Amygdala (tissue), 56 donors: ENCODE measurements at regions not wholly inside any gene's neighbourhood (a gene's known extent, or its start where the extent isn't known, plus 50 kb on each side); places are given as distances from the start of the nearest gene placed in this dataset.
"Not testable (repeated sequence)": the region's sequence is repeated elsewhere in the genome, so short reads cannot be mapped to it uniquely, and the experiment has no call there.

ENCODE experiments used
- DNase-seq, 56 donors: peaks; one replicate each; lab custom pipeline; 2025; lab: John Stamatoyannopoulos, UW

DNA sequence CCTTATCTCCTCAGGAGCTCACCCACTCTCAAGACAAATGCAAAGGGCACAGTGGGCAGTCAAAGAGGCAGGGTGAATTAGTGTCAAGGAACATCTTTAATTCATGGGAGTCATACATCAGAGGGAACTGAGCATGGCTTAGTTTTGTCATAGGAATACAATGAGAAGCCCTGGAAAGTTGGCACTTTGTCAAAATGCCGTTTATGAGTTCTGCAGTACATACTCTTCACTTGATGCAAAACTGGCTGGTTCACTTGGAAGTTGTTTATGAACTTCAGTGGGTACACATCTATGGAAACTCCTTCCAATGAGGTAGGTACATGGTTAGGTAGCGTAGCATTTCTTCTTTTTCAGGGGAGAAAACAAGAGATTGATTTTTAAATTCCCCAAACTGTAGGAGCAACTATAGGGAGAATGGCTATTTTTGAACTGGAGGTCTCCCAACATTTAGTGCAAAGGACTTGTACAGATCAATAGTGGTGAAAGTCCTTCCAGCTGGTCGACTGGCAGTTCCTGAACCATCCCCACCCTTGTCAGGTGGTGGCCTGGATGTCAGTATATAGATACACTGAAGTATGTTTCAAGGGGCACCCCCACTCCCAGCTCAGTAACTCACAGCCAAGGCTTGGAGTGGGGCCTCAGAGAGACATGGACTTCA, 580.5 kb downstream of the REEP3 start:
- no peak for DNase-seq

GRCh38 chr10:64102264-64102633, 581.0 kb downstream of the REEP3 start:
- no peak for DNase-seq

- no peak for DNase-seq
These were observed 581.7 kb downstream of the REEP3 start for GRCh38 chr10:64102916-64103315.

DNA sequence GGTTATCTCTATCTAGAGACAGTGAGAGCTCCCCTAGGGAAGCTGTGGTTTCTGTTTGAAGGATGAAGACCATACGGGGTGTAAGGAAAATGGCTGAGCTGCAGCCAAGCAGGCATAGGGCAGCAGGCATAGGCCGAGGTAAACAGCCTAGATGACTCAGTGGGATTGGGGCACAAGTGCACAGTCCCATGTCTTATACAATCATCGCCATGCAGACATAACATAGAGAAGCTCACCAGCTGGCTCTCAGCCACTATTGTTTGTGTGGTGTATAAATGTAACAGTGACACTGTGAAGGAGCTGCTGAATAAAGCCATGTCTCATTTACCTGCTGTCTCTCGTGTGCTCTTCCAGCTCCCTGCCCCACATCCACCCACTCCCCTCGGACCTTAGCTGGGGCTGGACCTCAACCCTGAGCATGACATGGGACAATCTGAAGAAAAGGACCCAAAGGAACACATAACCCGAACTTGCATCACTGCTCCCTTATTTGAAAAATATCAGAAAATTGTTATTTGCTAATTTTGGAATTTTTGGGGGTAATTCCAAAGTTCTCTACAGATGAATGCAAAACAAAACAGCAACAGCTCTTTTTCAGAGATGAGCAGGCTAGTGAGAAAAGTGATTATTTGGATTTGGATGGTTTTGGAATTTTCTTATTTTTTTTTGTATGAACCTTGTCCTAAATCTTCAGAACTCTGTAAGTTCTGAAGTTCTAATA, 582.7 kb downstream of the REEP3 start:
- DNase-seq, result peak in 2 of 56 donors; percentile 14 to 50

DNA sequence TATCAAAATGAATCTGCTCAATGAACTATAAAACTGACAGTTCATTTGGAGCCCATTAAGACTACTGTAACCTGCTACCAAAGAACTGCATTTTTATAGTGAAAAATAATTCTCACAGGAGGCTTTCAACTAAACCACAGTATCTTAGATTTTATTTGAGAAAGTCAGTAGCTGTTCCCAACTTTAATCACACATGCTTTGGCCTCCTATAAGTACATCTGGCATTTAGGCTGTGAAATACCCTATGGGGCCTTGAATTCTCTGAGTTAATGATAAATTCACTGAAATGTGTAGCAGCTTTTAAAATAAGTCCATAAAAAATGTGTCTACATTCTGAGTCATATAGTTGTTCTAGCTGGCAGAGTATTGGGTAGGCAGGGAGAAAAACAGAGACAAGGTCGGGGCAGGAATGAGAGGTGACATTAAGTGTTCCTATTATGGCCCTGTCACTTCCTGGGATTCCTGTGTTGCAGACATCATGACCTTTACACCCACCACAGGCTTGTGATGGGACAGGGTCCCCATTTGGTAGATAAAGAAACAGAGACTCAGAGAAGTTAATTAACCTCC, 588.8 kb downstream of the REEP3 start:
- DNase-seq, result no peak

DNA sequence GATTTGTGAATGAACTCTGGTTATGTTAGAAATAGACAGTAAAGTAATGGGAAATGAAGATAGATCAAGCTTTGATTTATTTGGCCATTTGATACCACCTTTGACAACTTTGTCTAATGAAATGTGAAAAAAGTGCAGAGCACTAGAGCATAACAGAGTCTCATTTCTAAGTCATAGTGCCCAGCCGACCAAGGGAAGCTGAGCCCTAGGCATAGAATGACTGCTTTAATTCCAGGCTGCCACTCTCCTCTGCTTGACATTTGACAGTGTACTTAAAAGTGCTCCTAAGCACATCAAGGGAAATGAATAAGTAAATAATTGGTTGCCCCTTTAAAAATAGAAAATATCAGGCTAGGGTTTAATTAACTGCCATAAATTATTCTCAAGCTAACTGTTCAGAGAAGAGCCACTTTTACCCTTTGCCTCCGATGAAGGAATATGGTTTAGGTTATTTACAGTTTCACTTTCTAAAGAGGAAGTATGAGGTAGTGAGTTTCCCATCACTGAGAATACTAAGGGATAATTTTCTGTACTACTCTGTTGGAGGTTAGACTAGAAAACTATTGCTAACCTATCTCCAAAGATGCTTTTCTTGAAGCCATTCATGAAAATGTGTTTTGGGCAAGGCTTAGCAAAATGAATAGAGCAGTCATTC, 591.6 kb downstream of the REEP3 start:
- no peak for DNase-seq

DNA sequence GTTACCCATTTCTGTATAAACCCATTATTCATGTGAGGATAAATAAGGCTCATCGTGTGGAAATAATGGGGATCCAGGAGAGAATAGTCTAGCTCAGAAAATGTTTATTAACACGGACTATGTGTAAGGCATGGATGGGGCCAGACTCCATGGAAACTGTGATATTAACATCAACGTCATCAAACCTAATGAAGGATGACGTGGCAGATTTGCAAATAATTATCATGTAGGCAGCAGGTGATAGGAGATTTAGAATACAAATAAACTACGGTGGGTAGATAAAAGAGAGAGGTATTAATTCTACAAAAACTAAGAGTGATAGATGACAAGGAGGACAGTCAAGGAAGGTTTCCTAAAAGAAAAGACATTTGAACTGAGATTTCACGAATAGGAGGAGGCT, 592.2 kb downstream of the REEP3 start:
- no peak for DNase-seq

GRCh38 chr10:64113792-64114191, 592.6 kb downstream of the REEP3 start:
- DNase-seq, result no peak

GRCh38 chr10:64115471-64115870, 594.3 kb downstream of the REEP3 start:
- DNase-seq, result no peak

- DNase-seq, result peak in 8 of 56 donors; percentile 1 to 30 (median 6)
These were observed 594.9 kb downstream of the REEP3 start for GRCh38 chr10:64115908-64116643.

DNA sequence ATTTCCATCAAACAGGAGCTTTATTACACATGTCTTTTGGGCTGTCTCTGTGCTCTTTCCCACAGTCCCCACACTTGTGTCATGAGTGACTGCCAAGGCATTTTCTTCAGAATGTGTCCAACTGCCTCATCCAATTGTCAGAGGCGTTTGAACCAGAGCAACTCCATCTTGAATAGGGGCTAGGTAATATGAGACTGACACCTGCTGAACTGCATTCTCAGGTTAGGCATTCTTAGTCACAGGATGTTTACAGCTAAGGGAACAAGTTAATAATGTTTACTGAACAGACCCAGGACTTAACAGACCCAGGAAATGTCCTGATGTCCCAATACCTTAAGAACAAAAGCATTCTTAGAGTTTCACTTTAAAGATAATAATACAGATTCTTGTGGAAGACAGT, 595.5 kb downstream of the REEP3 start:
- DNase-seq, result no peak

DNA sequence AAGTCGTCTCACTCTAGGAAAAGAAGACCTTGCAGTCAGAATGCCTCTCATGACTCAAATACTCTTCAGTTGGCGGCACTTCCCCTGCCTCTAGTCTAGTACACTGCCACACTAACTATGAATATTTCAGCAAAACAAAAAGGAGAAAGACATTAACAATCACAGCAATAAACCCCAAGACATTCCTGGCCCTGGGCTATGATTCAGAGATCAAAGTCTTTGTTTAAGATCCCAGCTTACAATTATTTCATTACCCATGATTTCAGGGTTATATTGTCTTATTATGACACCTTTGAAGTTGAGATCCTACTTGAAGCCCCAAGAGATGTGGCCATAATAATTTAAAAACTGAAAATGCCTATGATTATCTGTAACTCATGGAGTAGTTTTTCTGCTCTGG, 597.5 kb downstream of the REEP3 start:
- DNase-seq, result no peak

GRCh38 chr10:64120301-64120980, 599.2 kb downstream of the REEP3 start:
- not testable (repeated sequence) for DNase-seq

DNA sequence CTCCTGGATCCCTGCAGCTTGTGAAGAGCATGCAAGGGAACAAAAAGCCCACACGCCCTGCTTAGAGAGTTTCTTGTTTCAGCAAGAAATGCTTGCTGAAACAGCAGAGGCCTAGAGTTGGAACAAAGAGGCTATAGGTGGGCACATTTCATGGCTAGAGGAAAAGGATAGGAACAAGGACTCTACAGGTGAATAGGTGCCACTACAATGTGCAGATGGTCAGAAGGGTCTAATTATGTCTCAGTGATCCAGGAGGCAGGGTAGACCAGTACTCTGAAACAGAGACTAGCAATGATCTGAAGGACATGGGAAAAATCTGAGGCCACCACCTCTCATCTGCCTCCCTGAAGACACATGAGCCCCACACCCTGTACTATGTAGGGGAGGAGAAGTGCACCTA, 609.0 kb downstream of the REEP3 start:
- DNase-seq, result no peak

DNA sequence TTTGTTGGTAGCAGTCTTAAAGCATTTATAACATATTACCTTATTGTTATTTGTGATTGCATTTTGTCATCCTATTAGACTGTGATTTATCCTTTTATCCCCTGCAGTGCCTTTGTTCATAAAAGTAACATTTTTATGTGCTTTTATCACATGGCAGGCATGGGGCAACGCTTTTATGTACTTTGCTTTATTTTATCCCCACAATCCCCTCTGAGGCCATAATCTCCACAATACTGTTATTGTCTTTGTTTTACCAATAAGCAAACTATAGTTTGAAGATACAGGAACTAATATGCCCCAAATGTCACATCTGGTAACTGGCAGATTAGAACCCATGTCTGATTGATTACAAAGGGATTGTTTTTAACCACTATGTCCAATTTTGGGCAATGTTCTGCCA, 613.5 kb downstream of the REEP3 start:
- DNase-seq, result no peak

GRCh38 chr10:64142395-64142794, 621.2 kb downstream of the REEP3 start:
- DNase-seq, result no peak

DNA sequence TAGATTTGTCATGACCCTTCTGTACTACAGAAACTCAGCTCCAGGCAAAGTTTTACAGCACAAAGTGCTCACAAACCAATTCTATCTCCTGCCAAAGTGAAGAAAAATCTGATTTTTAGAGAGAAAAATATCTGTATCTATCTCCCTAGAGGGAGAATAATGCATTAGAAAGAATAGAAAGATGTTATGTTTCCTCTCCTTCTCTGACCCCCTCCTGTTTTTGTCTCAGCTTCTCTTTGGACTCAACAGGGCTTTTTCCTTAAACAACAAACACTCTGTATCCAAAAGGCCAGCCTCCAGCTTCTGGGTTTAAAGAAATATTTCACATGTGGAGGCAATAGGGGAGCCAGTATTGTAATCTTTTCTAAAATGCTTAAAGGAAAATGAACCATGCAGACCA, 627.4 kb downstream of the REEP3 start:
- no peak for DNase-seq

DNA sequence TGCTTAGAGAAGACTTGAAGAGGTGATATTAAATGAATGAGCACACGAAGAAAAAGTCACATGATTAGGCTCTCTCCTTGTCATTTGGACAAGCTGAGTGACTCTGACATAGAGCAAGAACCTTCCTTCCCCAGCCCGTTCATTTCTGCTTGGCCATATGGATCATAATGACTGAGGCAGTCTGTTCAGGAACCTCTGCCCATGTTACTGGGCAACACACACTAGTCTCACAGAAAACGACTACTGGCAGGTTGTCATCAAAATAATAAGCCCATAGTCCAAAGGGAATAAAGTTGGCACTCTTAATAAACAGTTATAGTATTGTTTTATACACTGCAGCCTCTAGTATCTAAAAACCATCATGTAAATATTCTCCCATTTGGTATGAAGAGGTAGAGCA, 635.0 kb downstream of the REEP3 start:
- no peak for DNase-seq

DNA sequence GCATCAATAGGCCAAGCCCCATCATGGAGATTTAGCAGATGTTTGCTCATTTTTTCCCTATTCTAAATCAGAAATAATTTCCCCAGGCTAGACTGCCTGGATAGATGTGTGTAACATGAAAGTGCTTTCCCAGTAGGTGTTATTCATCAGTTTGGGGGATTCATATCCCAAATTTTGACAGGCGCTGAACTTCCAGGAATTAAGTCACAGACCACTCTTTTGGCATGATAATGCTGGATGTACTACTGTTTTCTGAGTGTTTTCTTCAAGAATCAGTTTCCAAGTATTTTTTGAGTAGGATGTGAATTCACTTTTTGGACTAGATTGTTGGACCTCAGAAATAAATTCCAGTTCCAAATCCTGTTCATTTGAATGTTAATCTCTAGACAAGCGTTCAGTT, 637.4 kb downstream of the REEP3 start:
- DNase-seq, result no peak
